GM12875 (cell line): ENCODE measurements at regions not wholly inside any gene's neighbourhood (a gene's known extent, or its start where the extent isn't known, plus 50 kb on each side); places are given as distances from the start of the nearest gene placed in this dataset.
"Not testable (repeated sequence)": the region's sequence is repeated elsewhere in the genome, so short reads cannot be mapped to it uniquely, and the experiment has no call there.

Experiments
- H3K4me3 ChIP-seq: one replicate; pipeline ENCODE4 v1.5.1; 2011; ENCODE audit warnings: low read depth, low read length, control low read depth
- CTCF ChIP-seq: IDR thresholded peaks from 2 replicates; pipeline ENCODE4 v1.5.1; 2011; ENCODE audit warnings: low read depth, mild to moderate bottlenecking, control low read depth, inconsistent platforms, low read length, moderate library complexity, borderline replicate concordance; ENCODE audit not compliant: insufficient read depth

- TF ChIP-seq CTCF, result peak; percentile 32; the same call in 1 of the 2 replicates
Measured at GRCh38 chr2:90237923-90238361, 1546.5 kb downstream of the RPIA start.

GRCh38 chr2:90238505-90239230, 1547.2 kb downstream of the RPIA start:
- H3K4me3 ChIP-seq, result not testable (repeated sequence)

More at GRCh38 chr2:90237923-90238361, 1546.5 kb downstream of the RPIA start:
- not testable (repeated sequence) for H3K4me3 ChIP-seq

GRCh38 chr2:90239769-90240168, 1548.3 kb downstream of the RPIA start:
- not testable (repeated sequence) for H3K4me3 ChIP-seq

- H3K4me3 ChIP-seq, result not testable (repeated sequence)
Measured at GRCh38 chr2:90244902-90245765, 1553.7 kb downstream of the RPIA start.

GRCh38 chr2:90248400-90248799, 1556.9 kb downstream of the RPIA start:
- not testable (repeated sequence) for H3K4me3 ChIP-seq

GRCh38 chr2:90250350-90250749, 1558.9 kb downstream of the RPIA start:
- H3K4me3 ChIP-seq, result not testable (repeated sequence)

GRCh38 chr2:90251576-90251975, 1560.1 kb downstream of the RPIA start:
- not testable (repeated sequence) for H3K4me3 ChIP-seq

- H3K4me3 ChIP-seq, result not testable (repeated sequence)
Measured at GRCh38 chr2:90253306-90253705, 1561.8 kb downstream of the RPIA start.

- H3K4me3 ChIP-seq, result not testable (repeated sequence)
Measured at GRCh38 chr2:90266888-90267287, 1575.4 kb downstream of the RPIA start.

- H3K4me3 ChIP-seq, result not testable (repeated sequence)
Measured at GRCh38 chr2:90287751-90288150, 1596.3 kb downstream of the RPIA start.

- H3K4me3 ChIP-seq, result not testable (repeated sequence)
Measured at GRCh38 chr2:90288396-90288795, 1596.9 kb downstream of the RPIA start.

GRCh38 chr2:90289291-90289980, 1598.0 kb downstream of the RPIA start:
- H3K4me3 ChIP-seq, result not testable (repeated sequence)

- not testable (repeated sequence) for H3K4me3 ChIP-seq
Measured at GRCh38 chr2:90290701-90291100, 1599.2 kb downstream of the RPIA start.

GRCh38 chr2:90291168-90291883, 1599.9 kb downstream of the RPIA start:
- not testable (repeated sequence) for H3K4me3 ChIP-seq

GRCh38 chr2:90291934-90292333, 1600.5 kb downstream of the RPIA start:
- H3K4me3 ChIP-seq, result not testable (repeated sequence)

GRCh38 chr2:90292451-90292850, 1601.0 kb downstream of the RPIA start:
- H3K4me3 ChIP-seq, result not testable (repeated sequence)

- not testable (repeated sequence) for H3K4me3 ChIP-seq
Measured at GRCh38 chr2:90293224-90293623, 1601.8 kb downstream of the RPIA start.

- H3K4me3 ChIP-seq, result not testable (repeated sequence)
Measured at GRCh38 chr2:90293806-90294205, 1602.3 kb downstream of the RPIA start.
